WTC11 (cell line): ENCODE measurements at regions not wholly inside any gene's neighbourhood (a gene's known extent, or its start where the extent isn't known, plus 50 kb on each side); places are given as distances from the start of the nearest gene placed in this dataset.

Source experiments
- ATAC-seq: fragments of 200-7000 bp; cut with Tn5 transposase; 2 replicates; pipeline ENCODE4 v1.10.0; 2021; ENCODE audit warnings: mild to moderate bottlenecking, moderate library complexity
- CTCF ChIA-PET: fragments of 300-600 bp; sonication (Branson Sonifier 250); formaldehyde crosslinking; loops from one replicate; lab custom pipeline; 2021; ENCODE audit warnings: antibody characterized with exemption; lab: Charles Lee
- POLR2A ChIA-PET: fragments of 350-600 bp; sonication (Branson Sonifier 250); formaldehyde crosslinking; loops from one replicate; lab custom pipeline; 2021; ENCODE audit warnings: antibody characterized with exemption; lab: Charles Lee
- DNase-seq: peaks from one replicate; pipeline ENCODE4 v3.0.0; 2021; ENCODE audit warnings: low spot score
- H3K27ac Mint-ChIP-seq: 2 replicates; pipeline ENCODE4 v1.8.0; 2021; ENCODE audit warnings: mixed read lengths
- H3K27me3 Mint-ChIP-seq: 2 replicates; pipeline ENCODE4 v1.8.0; 2021; ENCODE audit warnings: low read depth, mild to moderate bottlenecking, moderate library complexity, mixed read lengths
- H3K36me3 Mint-ChIP-seq: 2 replicates; pipeline ENCODE4 v1.8.0; 2021; ENCODE audit warnings: mixed read lengths
- H3K4me1 Mint-ChIP-seq: 2 replicates; pipeline ENCODE4 v1.8.0; 2022; ENCODE audit warnings: mixed read lengths
- H3K4me3 Mint-ChIP-seq: 2 replicates; pipeline ENCODE4 v1.8.0; 2021; ENCODE audit warnings: mild to moderate bottlenecking, moderate library complexity, mixed read lengths
- H3K9me3 Mint-ChIP-seq: 2 replicates; pipeline ENCODE4 v1.8.0; 2021; ENCODE audit warnings: mixed read lengths
- AFF4 ChIP-seq: sonication (generic); formaldehyde crosslinking; IDR thresholded peaks from 2 replicates; pipeline ENCODE4 v1.8.1; 2023; ENCODE audit warnings: mild to moderate bottlenecking, missing genetic modification reagents, borderline replicate concordance
- ARID4B ChIP-seq: sonication (generic); formaldehyde crosslinking; IDR thresholded peaks from 2 replicates; pipeline ENCODE4 v1.8.0; 2023; ENCODE audit warnings: missing genetic modification reagents, mild to moderate bottlenecking, borderline replicate concordance
- CTCF ChIP-seq: fragments of 200-600 bp; IDR thresholded peaks from 2 replicates; pipeline ENCODE4 v1.8.0; 2022; ENCODE audit warnings: antibody characterized with exemption
- E2F1 ChIP-seq: sonication (generic); formaldehyde crosslinking; IDR thresholded peaks from 2 replicates; pipeline ENCODE4 v1.8.0; 2022; ENCODE audit warnings: mild to moderate bottlenecking, missing genetic modification reagents
- ELF4 ChIP-seq: sonication (generic); formaldehyde crosslinking; IDR thresholded peaks from 2 replicates; pipeline ENCODE4 v1.8.1; 2022; ENCODE audit warnings: low read depth, mild to moderate bottlenecking, moderate library complexity, missing genetic modification reagents
- ESRRA ChIP-seq: sonication (generic); formaldehyde crosslinking; IDR thresholded peaks from 2 replicates; pipeline ENCODE4 v1.8.1; 2022; ENCODE audit warnings: mild to moderate bottlenecking, missing genetic modification reagents, borderline replicate concordance
- FOXJ3 ChIP-seq: sonication (generic); formaldehyde crosslinking; IDR thresholded peaks from 2 replicates; pipeline ENCODE4 v1.9.0; 2021; ENCODE audit warnings: missing genetic modification reagents, mild to moderate bottlenecking, borderline replicate concordance
- GRHL2 ChIP-seq: fragments of 250-450 bp; sonication (Bioruptor Pico); IDR thresholded peaks from 2 replicates; pipeline ENCODE4 v1.8.0; 2022; ENCODE audit warnings: mild to moderate bottlenecking, moderate library complexity; ENCODE audit not compliant: insufficient replicate concordance, severe bottlenecking
- GTF2I ChIP-seq: fragments of 250-450 bp; sonication (Bioruptor Pico); conservative IDR thresholded peaks from 2 replicates; pipeline ENCODE4 v1.4.0; 2021; ENCODE audit warnings: mild to moderate bottlenecking
- IRF2 ChIP-seq: sonication (generic); formaldehyde crosslinking; IDR thresholded peaks from 2 replicates; pipeline ENCODE4 v1.8.0; 2022; ENCODE audit warnings: low read depth, missing genetic modification reagents, borderline replicate concordance
- MLX ChIP-seq: sonication (generic); formaldehyde crosslinking; IDR thresholded peaks from 2 replicates; pipeline ENCODE4 v1.8.1; 2023; ENCODE audit warnings: mild to moderate bottlenecking, missing genetic modification reagents, moderate library complexity
- MYBL2 ChIP-seq: sonication (generic); formaldehyde crosslinking; IDR thresholded peaks from 2 replicates; pipeline ENCODE4 v1.8.1; 2023; ENCODE audit warnings: mild to moderate bottlenecking, moderate library complexity, missing genetic modification reagents
- USF2 ChIP-seq: sonication (generic); formaldehyde crosslinking; IDR thresholded peaks from 2 replicates; pipeline ENCODE4 v1.8.1; 2023; ENCODE audit warnings: mild to moderate bottlenecking, missing genetic modification reagents, moderate library complexity
- ZNF121 ChIP-seq: sonication (generic); formaldehyde crosslinking; IDR thresholded peaks from 2 replicates; pipeline ENCODE4 v1.8.0; 2023; ENCODE audit warnings: missing genetic modification reagents
- ZNF138 ChIP-seq: sonication (generic); formaldehyde crosslinking; conservative IDR thresholded peaks from 2 replicates; pipeline ENCODE4 v1.8.1; 2022; ENCODE audit warnings: mild to moderate bottlenecking, moderate library complexity, missing genetic modification reagents
- ZNF263 ChIP-seq: sonication (generic); formaldehyde crosslinking; IDR thresholded peaks from 2 replicates; pipeline ENCODE4 v1.8.1; 2022; ENCODE audit warnings: low read depth, mild to moderate bottlenecking, moderate library complexity, missing genetic modification reagents
- ZNF416 ChIP-seq: fragments of 250-450 bp; sonication (Bioruptor Pico); IDR thresholded peaks from 2 replicates; pipeline ENCODE4 v1.9.0; 2021; ENCODE audit warnings: mild to moderate bottlenecking, inconsistent platforms
- ZNF423 ChIP-seq: fragments of 250-450 bp; sonication (Bioruptor Pico); IDR thresholded peaks from 2 replicates; pipeline ENCODE4 v2.1.2; 2022; ENCODE audit warnings: mild to moderate bottlenecking, moderate library complexity

- Mint-ChIP-seq H3K4me1 (peaks cover 25% of the 10 kb centered on the region), H3K27me3 (peaks cover 3% of the 10 kb centered on the region; the same call in 1 of the 2 replicates), H3K4me3 (no peak overlapping the region), H3K36me3 (no peaks in the 10 kb centered on the region), H3K27ac (no peak overlapping the region), H3K9me3 (peaks cover 4% of the 10 kb centered on the region; the same call in 1 of the 2 replicates)
- ATAC-seq (no peak), DNase-seq (no peak)
- TF ChIP-seq USF2 (no peak), ZNF138 (CRISPR knock-in tag) (no peak), ELF4 (CRISPR knock-in tag) (no peak), ZNF121 (CRISPR knock-in tag) (no peak), AFF4 (no peak), MYBL2 (CRISPR knock-in tag) (no peak), ARID4B (CRISPR knock-in tag) (no peak), FOXJ3 (CRISPR knock-in tag) (no peak), E2F1 (CRISPR knock-in tag) (no peak), CTCF (no peak), MLX (CRISPR knock-in tag) (no peak), IRF2 (CRISPR knock-in tag) (no peak), ESRRA (CRISPR knock-in tag) (no peak), GRHL2 (CRISPR knock-in tag) (no peak), ZNF263 (CRISPR knock-in tag) (no peak), ZNF423 (CRISPR knock-in tag) (no peak), ZNF416 (CRISPR knock-in tag) (no peak), GTF2I (CRISPR knock-in tag) (no peak)
- POLR2A ChIA-PET, result interaction anchor here (0.5 to 2.2 kb wide), 2 partner anchors 8 to 375 kb away, joined by 3 to 6 read pairs; no protein-coding TSS in a partner anchor
- CTCF ChIA-PET, result interaction anchor here (0.8 to 2.7 kb wide), 4 partner anchors 9 to 82 kb away, joined by 3 to 20 read pairs (median 6); partner anchors contain the start of gene IGFBP5
Measured at GRCh38 chr2:216774620-216775019, 79.3 kb upstream of the IGFBP5 start.
